Psoas muscle (tissue), 7 donors: ENCODE measurements at regions not wholly inside any gene's neighbourhood (a gene's known extent, or its start where the extent isn't known, plus 50 kb on each side); places are given as distances from the start of the nearest gene placed in this dataset.
"Not testable (repeated sequence)": the region's sequence is repeated elsewhere in the genome, so short reads cannot be mapped to it uniquely, and the experiment has no call there.

Source experiments
- ATAC-seq, 4 donors: fragments of 200-7000 bp; cut with Tn5 transposase; one replicate each; pipeline ENCODE4 v1.9.1; 2020; ENCODE audit warnings: moderate library complexity in 3 of 4, mild to moderate bottlenecking in 2 of 4
- DNase-seq, 2 donors: peaks; one replicate each; pipeline ENCODE4 v3.0.0-alpha.2; 2020
- H3K27ac ChIP-seq: fragments of 200-600 bp; one replicate; pipeline ENCODE4 v1.8.0; 2022
- H3K27me3 ChIP-seq, 3 donors: fragments of 200-600 bp in 1 of 3; one replicate each; pipeline versions ENCODE4 v1.6.1 to v1.8.0; 2013 to 2022; ENCODE audit warnings: low read length in 2 of 3, mild to moderate bottlenecking in 2 of 3, moderate library complexity in 1 of 3; ENCODE audit not compliant: insufficient read depth in 3 of 3
- H3K36me3 ChIP-seq, 2 donors: fragments of 200-600 bp in 1 of 2; one replicate each; pipeline versions ENCODE4 v1.6.1 to v1.8.0; 2013 to 2022; ENCODE audit warnings: low read depth in 1 of 2, mild to moderate bottlenecking in 1 of 2, moderate library complexity in 1 of 2; ENCODE audit not compliant: insufficient read depth in 1 of 2
- H3K4me1 ChIP-seq: fragments of 200-600 bp; one replicate; pipeline ENCODE4 v1.8.0; 2022
- H3K4me3 ChIP-seq: fragments of 200-600 bp; one replicate; pipeline ENCODE4 v1.8.0; 2022; ENCODE audit warnings: mild to moderate bottlenecking
- H3K9me3 ChIP-seq: fragments of 200-600 bp; one replicate; pipeline ENCODE4 v1.8.0; 2022
- CTCF ChIP-seq: fragments of 200-600 bp; IDR thresholded peaks from one replicate; pipeline ENCODE4 v1.8.0; 2022; ENCODE audit warnings: antibody characterized with exemption
- WGBS, 3 donors: extraction: QIAGEN DNeasy Blood & Tissue Kit; methylation state at CpG; one replicate each; pipeline versions ENCODE4 v1.1.6 to v1.1.7; 2013; 5-methylcytosine and 5-hydroxymethylcytosine counted together
- intact Hi-C, 2 donors: fragments of 100-400 bp; cut with DNase I; formaldehyde crosslinking; loops; one replicate each; pipeline versions ENCODE4 v1.11.0 to v1.14.2; 2022
- donor health status: healthy with polysubstance abuse.
- donor health status: DM: no; HTN: no; CAD: no; lungs with moderate emphysema.
- donor health status: Bipolar disorder and iron deficiency.
- donor health status: healthy.
- donor health status: DM: yes; HTN: yes; CAD: no.
- donor health status: DM: no; HTN: no; CAD: no.
- donor health status: DM: yes; HTN: yes; CAD: no.

GRCh38 chr17:36845916-36846315 lies 91.4 kb upstream of the LHX1 start:
- Histone ChIP-seq H3K4me3 (no peak overlapping the region), H3K4me1 (no peaks in the 10 kb centered on the region), H3K9me3 (no peaks in the 10 kb centered on the region), H3K36me3 (no peaks in the 10 kb centered on the region), H3K27me3 (peaks cover 4 to 22% (median 6%) of the 10 kb centered on the region in 3 donors), H3K27ac (no peak overlapping the region)
- 48 to 58% (median 54%) methylated on average over 5 of the region's 5 CpGs for WGBS, 3 donors
- TF ChIP-seq CTCF, result no peak
- DNase-seq (no peak), ATAC-seq (no peak)
- intact Hi-C loops, result no loop called here

GRCh38 chr17:36846410-36847292 lies 90.6 kb upstream of the LHX1 start:
- intact Hi-C loops, result no loop called here

GRCh38 chr17:36848008-36848902 lies 89.0 kb upstream of the LHX1 start:
- no peaks in the 10 kb centered on the region for H3K4me1 ChIP-seq
- no peak for TF ChIP-seq CTCF
- no peak overlapping the region for H3K4me3 ChIP-seq
- peaks cover 4 to 32% (median 6%) of the 10 kb centered on the region in 3 donors for H3K27me3 ChIP-seq
- DNase-seq (no peak), ATAC-seq (no peak)
- no peaks in the 10 kb centered on the region for H3K9me3 ChIP-seq
- WGBS, 3 donors, result 77 to 80% (median 79%) methylated on average over 10 of the region's 10 CpGs
- no peaks in the 10 kb centered on the region for H3K36me3 ChIP-seq
- intact Hi-C loops, result no loop called here
- no peak overlapping the region for H3K27ac ChIP-seq

More at GRCh38 chr17:36846410-36847292, 90.6 kb upstream of the LHX1 start:
- no peak for TF ChIP-seq CTCF
- H3K4me3 ChIP-seq, result no peak overlapping the region
- 54 to 66% (median 64%) methylated on average over 14 of the region's 14 CpGs for WGBS, 3 donors
- peaks cover 4 to 29% (median 6%) of the 10 kb centered on the region in 3 donors for H3K27me3 ChIP-seq
- no peak overlapping the region for H3K27ac ChIP-seq
- DNase-seq (no peak), ATAC-seq (no peak)
- H3K4me1 ChIP-seq, result no peaks in the 10 kb centered on the region
- no peaks in the 10 kb centered on the region for H3K36me3 ChIP-seq
- H3K9me3 ChIP-seq, result no peaks in the 10 kb centered on the region

- DNase-seq, H3K9me3 ChIP-seq, H3K27ac ChIP-seq, intact Hi-C loops, ATAC-seq, H3K4me3 ChIP-seq, H3K36me3 ChIP-seq, H3K4me1 ChIP-seq: not testable (repeated sequence)
- peaks cover 4 to 26% (median 6%) of the 10 kb centered on the region in 3 donors for H3K27me3 ChIP-seq
- WGBS, 3 donors, result 92 to 98% (median 95%) methylated on average over 9 of the region's 9 CpGs
Measured at GRCh38 chr17:36849020-36849419, 88.3 kb upstream of the LHX1 start.

GRCh38 chr17:36849871-36850348 lies 87.4 kb upstream of the LHX1 start:
- H3K4me1 ChIP-seq, result no peaks in the 10 kb centered on the region

More at GRCh38 chr17:36849871-36850348, 87.4 kb upstream of the LHX1 start:
- no peak for TF ChIP-seq CTCF
- DNase-seq (no peak), ATAC-seq (no peak)
- intact Hi-C loops, result no loop called here
- Histone ChIP-seq H3K4me3 (no peak overlapping the region), H3K27ac (no peak overlapping the region), H3K27me3 (peaks cover 0 to 22% (median 6%) of the 10 kb centered on the region in 3 donors), H3K9me3 (no peaks in the 10 kb centered on the region), H3K36me3 (no peaks in the 10 kb centered on the region)
- 41 to 48% (median 42%) methylated on average over 9 of the region's 9 CpGs for WGBS, 3 donors
